PC-3 (cell line): ENCODE measurements at regions not wholly inside any gene's neighbourhood (a gene's known extent, or its start where the extent isn't known, plus 50 kb on each side); places are given as distances from the start of the nearest gene placed in this dataset.

Source experiments
- ATAC-seq: fragments of 200-7000 bp; cut with Tn5 transposase; 2 replicates; pipeline ENCODE4 v1.9.1; 2020; ENCODE audit warnings: mild to moderate bottlenecking, moderate library complexity
- BruUV-seq: library from RNA; stranded (reverse); fragments of 400-500 nt; replicated peaks from 2 replicates; lab custom pipeline; 2021; lab: Mats Ljungman, UMichigan
- CTCF ChIA-PET: fragments of 300-600 bp; sonication (Branson Sonifier 250); formaldehyde crosslinking; loops from one replicate; lab custom pipeline; 2022; ENCODE audit warnings: antibody characterized with exemption; lab: Charles Lee
- POLR2A ChIA-PET: fragments of 300-600 bp; sonication (Branson Sonifier 250); formaldehyde crosslinking; loops from one replicate; lab custom pipeline; 2022; ENCODE audit warnings: antibody characterized with exemption; ENCODE audit not compliant: unreplicated experiment; lab: Charles Lee
- DNase-seq: peaks from one replicate; pipeline ENCODE4 v3.0.0-alpha.2; 2015
- H2AFZ ChIP-seq: fragments of 300-600 bp; sonication (generic); 2 replicates; pipeline ENCODE4 v1.6.0; 2016; ENCODE audit warnings: antibody characterized with exemption, low read length
- H3F3A ChIP-seq: fragments of 300-600 bp; sonication (generic); one replicate; pipeline ENCODE4 v1.6.0; 2017; ENCODE audit warnings: antibody characterized with exemption, low read length, control low read depth, mild to moderate bottlenecking; ENCODE audit not compliant: unreplicated experiment
- H3K27ac ChIP-seq: fragments of 300-600 bp; sonication (generic); 2 replicates; pipeline ENCODE4 v1.5.1; 2016; ENCODE audit warnings: mild to moderate bottlenecking, low read length
- H3K27me3 ChIP-seq: fragments of 300-600 bp; sonication (generic); 2 replicates; pipeline ENCODE4 v1.6.1; 2016; ENCODE audit warnings: low read length, mixed read lengths
- H3K36me3 ChIP-seq: fragments of 300-600 bp; sonication (generic); 2 replicates; pipeline ENCODE4 v1.6.1; 2016; ENCODE audit warnings: low read depth, mixed run types, low read length, mixed read lengths
- H3K4me1 ChIP-seq: fragments of 300-600 bp; sonication (generic); 2 replicates; pipeline ENCODE4 v1.5.1; 2016; ENCODE audit warnings: low read length; ENCODE audit not compliant: insufficient read depth
- H3K4me2 ChIP-seq: fragments of 300-600 bp; sonication (generic); 2 replicates; pipeline ENCODE4 v1.6.0; 2016; ENCODE audit warnings: low read length
- H3K4me3 ChIP-seq: fragments of 300-600 bp; sonication (generic); 2 replicates; pipeline ENCODE4 v1.5.1; 2016; ENCODE audit warnings: mild to moderate bottlenecking, low read length, mixed read lengths
- H3K79me2 ChIP-seq: fragments of 300-600 bp; sonication (generic); 2 replicates; pipeline ENCODE4 v1.6.1; 2017; ENCODE audit warnings: low read length, mixed read lengths
- H3K9ac ChIP-seq: fragments of 300-600 bp; sonication (generic); 2 replicates; pipeline ENCODE4 v1.6.0; 2016; ENCODE audit warnings: mild to moderate bottlenecking, low read length
- H3K9me2 ChIP-seq: fragments of 300-600 bp; sonication (generic); replicated peaks from 2 replicates; pipeline ENCODE4 v1.6.1; 2016; ENCODE audit warnings: mixed run types, low read length, mixed read lengths
- H3K9me3 ChIP-seq: fragments of 300-600 bp; sonication (generic); 2 replicates; pipeline ENCODE4 v1.6.1; 2016; ENCODE audit warnings: low read length, mixed read lengths
- H4K20me1 ChIP-seq: fragments of 300-600 bp; sonication (generic); 2 replicates; pipeline ENCODE4 v1.6.1; 2016; ENCODE audit warnings: low read length, mixed read lengths
- CTCF ChIP-seq: fragments of 300-600 bp; sonication (generic); conservative IDR thresholded peaks from 2 replicates; pipeline ENCODE4 v1.5.1; 2017; ENCODE audit warnings: antibody characterized with exemption, low read depth, mild to moderate bottlenecking, low read length
- EZH2 ChIP-seq: fragments of 300-600 bp; sonication (generic); IDR thresholded peaks from one replicate; pipeline ENCODE4 v1.6.1; 2017; ENCODE audit warnings: antibody characterized with exemption, mild to moderate bottlenecking, low read length; ENCODE audit not compliant: unreplicated experiment
- EZH2phosphoT487 ChIP-seq: fragments of 300-600 bp; sonication (generic); IDR thresholded peaks from 2 replicates; pipeline ENCODE4 v1.6.1; 2018; ENCODE audit warnings: mild to moderate bottlenecking, antibody characterized with exemption, low read length, borderline replicate concordance
- intact Hi-C: fragments of 100-400 bp; cut with micrococcal nuclease; formaldehyde crosslinking; loops from 2 replicates; pipeline ENCODE4 v1.9.0; 2023

GRCh38 chr5:120098902-120099535, 365.1 kb upstream of the PRR16 start:
- Histone ChIP-seq H3K27ac (no peak overlapping the region), H4K20me1 (no peaks in the 10 kb centered on the region), H3K9me2 (no peaks in the 10 kb centered on the region), H2AFZ (no peak overlapping the region), H3K79me2 (no peaks in the 10 kb centered on the region), H3K9ac (no peak overlapping the region), H3K27me3 (no peaks in the 10 kb centered on the region), H3K4me2 (no peak overlapping the region), H3F3A (no peaks in the 10 kb centered on the region), H3K9me3 (no peaks in the 10 kb centered on the region), H3K4me1 (peaks cover 12% of the 10 kb centered on the region), H3K36me3 (no peaks in the 10 kb centered on the region), H3K4me3 (no peak overlapping the region)
- TF ChIP-seq EZH2phosphoT487, result no peak
- TF ChIP-seq CTCF, result no peak
- TF ChIP-seq EZH2, result no peak
- BruUV-seq, result no TSS peak
- ATAC-seq (no peak), DNase-seq (no peak)
- ChIA-PET CTCF (no interaction called here), POLR2A (no interaction called here)
- intact Hi-C loops, result no loop called here

GRCh38 chr5:120101771-120102170, 362.3 kb upstream of the PRR16 start:
- Histone ChIP-seq H3K27ac (no peak overlapping the region), H2AFZ (no peak overlapping the region), H3K4me3 (no peak overlapping the region)

More at GRCh38 chr5:120101771-120102170, 362.3 kb upstream of the PRR16 start:
- Histone ChIP-seq H3K4me2 (no peak overlapping the region), H3F3A (no peaks in the 10 kb centered on the region), H3K79me2 (no peaks in the 10 kb centered on the region), H3K4me1 (peaks cover 6% of the 10 kb centered on the region), H3K9ac (no peak overlapping the region), H3K36me3 (no peaks in the 10 kb centered on the region), H3K9me3 (no peaks in the 10 kb centered on the region), H3K27me3 (no peaks in the 10 kb centered on the region), H3K9me2 (no peaks in the 10 kb centered on the region), H4K20me1 (no peaks in the 10 kb centered on the region)
- ATAC-seq (no peak), DNase-seq (no peak)
- ChIA-PET CTCF (no interaction called here), POLR2A (no interaction called here)
- intact Hi-C loops, result no loop called here
- BruUV-seq, result no TSS peak
- no peak for TF ChIP-seq EZH2phosphoT487
- no peak for TF ChIP-seq CTCF
- TF ChIP-seq EZH2, result no peak
